Frontal cortex (tissue), 3 donors: ENCODE measurements at regions not wholly inside any gene's neighbourhood (a gene's known extent, or its start where the extent isn't known, plus 50 kb on each side); places are given as distances from the start of the nearest gene placed in this dataset.
"Not testable (repeated sequence)": the region's sequence is repeated elsewhere in the genome, so short reads cannot be mapped to it uniquely, and the experiment has no call there.

Experiments
- DNase-seq, 2 donors: peaks; one replicate each; pipeline ENCODE4 v3.0.0; 2012; ENCODE audit warnings: low spot score in 2 of 2
- FAIRE-seq: peaks from 2 replicates; lab custom pipeline; 2012; peaks lifted over from hg19 to GRCh38; lab: Jason Lieb, UNC
- donor health status: control.
- donor health status: control.
- donor health status: control.

GRCh38 chr11:22567759-22568158 lies 57.9 kb downstream of the FANCF start:
- FAIRE-seq, result no peak
- no peak for DNase-seq

DNA sequence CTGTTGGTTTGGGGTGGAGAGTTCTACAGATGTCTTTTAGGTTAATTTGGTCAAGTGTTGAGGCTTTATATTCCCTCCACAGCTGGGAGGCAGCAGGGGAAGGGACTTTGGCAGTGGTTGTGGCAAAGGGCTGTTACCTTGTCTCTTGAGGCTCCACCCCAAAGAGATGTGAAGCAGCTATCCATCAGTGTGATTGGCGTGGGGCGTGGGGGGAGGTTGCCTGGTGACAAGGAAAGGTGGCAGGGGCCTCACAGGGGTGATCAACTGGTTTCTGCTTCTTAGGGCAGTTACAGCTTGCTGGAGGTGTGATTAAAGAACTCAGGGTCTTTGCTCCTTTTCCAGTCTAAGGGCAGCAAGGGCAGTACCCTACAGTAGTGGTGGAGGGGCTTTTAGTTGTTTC lies 59.3 kb downstream of the FANCF start:
- no peak for DNase-seq
- FAIRE-seq, result no peak

GRCh38 chr11:22561283-22561682 lies 64.3 kb downstream of the FANCF start:
- DNase-seq, result no peak
- FAIRE-seq, result no peak

- FAIRE-seq (no peak), DNase-seq (no peak)
Observed at GRCh38 chr11:22559416-22559815, 66.2 kb downstream of the FANCF start.

- DNase-seq, result no peak
Observed at GRCh38 chr11:22558664-22559063, 67.0 kb downstream of the FANCF start.

DNA sequence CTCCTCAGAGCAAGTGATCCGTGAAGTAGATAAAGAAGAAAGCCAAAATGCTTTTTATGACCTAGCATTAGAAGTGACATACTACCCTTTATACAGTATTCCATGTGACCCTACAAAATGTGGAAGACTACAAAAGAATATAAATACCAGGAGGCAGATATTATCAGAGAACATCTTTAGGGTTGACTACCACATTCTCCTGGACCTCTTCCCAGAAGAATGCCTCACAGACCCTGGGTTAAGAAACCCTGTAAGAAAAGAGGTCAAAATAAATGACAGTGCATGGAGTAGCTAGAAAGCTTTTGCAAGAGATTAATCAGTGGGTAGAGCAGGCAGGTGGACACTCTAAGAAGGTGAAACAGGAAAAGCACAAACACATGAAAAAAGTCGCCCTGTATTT lies 69.2 kb downstream of the FANCF start:
- FAIRE-seq (no peak), DNase-seq (no peak)

More at GRCh38 chr11:22558664-22559063, 67.0 kb downstream of the FANCF start:
- no peak for FAIRE-seq

- DNase-seq, result no peak
- no peak for FAIRE-seq
Observed at GRCh38 chr11:22555881-22556280, 69.7 kb downstream of the FANCF start.

DNA sequence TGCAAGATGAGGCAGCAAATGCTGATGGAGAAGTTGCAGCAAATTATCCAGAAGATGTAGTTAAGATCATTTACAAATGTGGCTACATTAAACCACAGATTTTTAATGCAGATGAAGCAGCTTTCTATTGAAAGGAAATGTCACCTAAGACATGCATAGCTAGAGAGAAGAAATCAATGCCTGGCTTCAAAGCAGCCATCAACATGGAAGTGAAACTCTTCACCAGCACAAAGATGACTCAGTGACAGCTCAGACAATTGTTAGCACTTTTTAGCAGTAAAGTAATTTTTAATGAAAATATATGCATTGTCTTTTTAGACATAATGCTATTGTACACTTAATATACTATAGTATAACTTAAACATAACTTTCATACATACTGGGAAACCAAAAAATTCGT lies 71.4 kb downstream of the FANCF start:
- DNase-seq (no peak), FAIRE-seq (no peak)

DNA sequence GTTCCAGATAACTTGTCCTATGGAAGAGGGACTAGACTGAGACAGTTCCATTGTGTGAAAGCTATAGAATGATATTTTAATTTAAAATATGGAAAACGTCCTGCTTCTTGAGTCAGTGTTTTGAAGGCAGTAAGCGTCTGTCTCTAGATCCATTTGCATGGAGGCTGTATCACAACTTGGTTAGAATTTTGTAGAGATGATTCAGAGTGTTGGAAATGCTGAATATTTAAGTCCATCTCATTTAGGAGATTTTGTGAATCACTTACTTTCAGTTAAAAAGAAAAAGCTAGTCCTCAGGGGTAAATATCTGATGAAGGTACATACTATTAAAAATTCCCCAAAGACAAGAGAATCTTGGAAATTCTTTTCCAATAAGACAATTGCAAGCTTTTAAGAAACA lies 72.7 kb downstream of the FANCF start:
- FAIRE-seq, result no peak
- DNase-seq, result no peak

GRCh38 chr11:22546746-22547145 lies 78.9 kb downstream of the FANCF start:
- DNase-seq (no peak), FAIRE-seq (no peak)

GRCh38 chr11:22543261-22543660 lies 82.4 kb downstream of the FANCF start:
- DNase-seq (no peak), FAIRE-seq (no peak)

DNA sequence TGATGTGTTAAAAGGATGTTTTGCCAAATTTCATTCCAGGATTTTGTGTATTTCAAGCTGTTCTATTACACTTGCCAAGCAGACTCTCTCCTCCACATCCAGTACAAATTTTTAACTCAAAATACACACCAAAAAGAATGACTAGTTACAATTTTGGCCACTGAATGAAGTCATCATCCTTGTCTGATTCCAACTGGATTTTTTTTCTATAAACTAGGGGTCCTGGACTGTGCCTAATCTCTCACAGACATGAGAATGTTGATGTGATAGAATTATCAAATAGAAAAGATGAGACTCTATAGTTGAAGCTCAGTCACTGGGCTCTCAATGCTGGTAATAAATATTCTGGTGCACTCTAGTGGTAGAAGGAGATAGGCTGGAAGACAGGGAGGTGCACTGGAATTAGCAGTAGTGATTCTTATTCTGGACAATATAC lies 85.8 kb downstream of the FANCF start:
- FAIRE-seq, result no peak
- peak in 1 of 2 donors; percentile 18 for DNase-seq

DNA sequence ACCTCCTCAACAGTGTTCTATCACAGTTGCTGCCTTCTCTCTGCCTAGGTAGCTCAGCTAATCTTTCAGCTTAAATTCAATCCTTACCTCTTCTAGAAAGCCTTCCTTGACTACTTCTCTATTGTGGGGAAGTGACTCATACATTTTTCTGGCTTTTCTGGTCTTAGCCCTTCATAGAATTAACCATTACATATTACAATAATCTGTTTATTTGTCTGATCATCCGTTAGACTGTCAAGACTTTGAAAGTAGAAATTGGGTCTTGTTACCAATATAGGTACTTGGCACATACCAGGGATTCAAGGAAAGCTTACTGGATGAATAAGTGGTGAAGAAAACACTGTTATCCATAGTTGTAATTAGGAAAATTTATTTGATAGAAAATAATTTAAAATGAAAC lies 89.6 kb downstream of the FANCF start:
- DNase-seq, result no peak
- FAIRE-seq, result no peak

GRCh38 chr11:22528612-22529429 lies 96.8 kb downstream of the FANCF start:
- not testable (repeated sequence) for DNase-seq, FAIRE-seq

GRCh38 chr11:22522225-22522624 lies 103.4 kb downstream of the FANCF start:
- DNase-seq (no peak), FAIRE-seq (no peak)

- DNase-seq (no peak), FAIRE-seq (no peak)
Observed at GRCh38 chr11:22521226-22521625, 104.4 kb downstream of the FANCF start.

GRCh38 chr11:22520521-22520920 lies 105.1 kb downstream of the FANCF start:
- no peak for FAIRE-seq
- DNase-seq, result no peak

DNA sequence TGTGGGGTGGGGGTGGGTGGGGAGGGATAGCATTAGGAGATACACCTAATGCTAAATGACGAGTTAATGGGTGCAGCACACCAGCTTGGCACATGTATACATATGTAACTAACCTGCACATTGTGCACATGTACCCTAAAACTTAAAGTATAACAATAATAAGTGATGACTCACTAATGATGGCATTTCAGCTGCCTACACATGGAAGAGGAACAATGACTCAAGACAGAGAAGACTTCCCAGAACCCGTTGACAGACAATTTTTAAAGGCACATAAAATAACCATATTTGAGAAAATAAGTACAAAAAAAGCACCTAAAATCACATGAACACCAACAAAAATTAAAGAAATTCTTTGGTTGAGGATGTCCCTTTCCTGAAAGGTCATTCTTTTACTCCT lies 107.3 kb downstream of the FANCF start:
- not testable (repeated sequence) for DNase-seq, FAIRE-seq

GRCh38 chr11:22516111-22516510 lies 109.5 kb downstream of the FANCF start:
- FAIRE-seq (no peak), DNase-seq (no peak)

DNA sequence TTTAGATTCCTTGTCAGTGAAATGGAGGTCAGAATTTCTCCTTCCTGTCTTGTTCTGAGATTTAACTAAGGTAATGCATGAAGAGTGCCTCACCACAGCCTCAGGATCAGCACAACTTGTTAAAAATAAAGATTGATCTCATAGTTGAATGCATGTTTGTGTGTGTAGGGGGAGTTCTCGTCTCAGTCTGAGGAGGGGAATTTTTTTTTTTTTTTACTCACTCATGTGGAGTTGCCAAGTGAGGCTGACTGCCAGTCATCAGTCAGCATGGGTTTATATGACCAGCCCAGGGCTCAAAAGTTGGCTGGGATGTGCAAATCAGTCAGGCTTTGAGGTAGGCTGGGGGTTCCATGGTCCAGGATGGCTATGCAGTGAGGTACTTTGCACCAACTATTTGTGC lies 113.2 kb downstream of the FANCF start:
- FAIRE-seq (no peak), DNase-seq (no peak)

GRCh38 chr11:22510741-22511140 lies 114.9 kb downstream of the FANCF start:
- no peak for DNase-seq
- no peak for FAIRE-seq

- no peak for DNase-seq
- no peak for FAIRE-seq
Observed at GRCh38 chr11:22510010-22510409, 115.6 kb downstream of the FANCF start.
